ENCODE measurements at regions not wholly inside any gene's neighbourhood (a gene's known extent, or its start where the extent isn't known, plus 50 kb on each side); places are given as distances from the start of the nearest gene placed in this dataset.

GRCh38 chr6:137795501-137795900 is 71.6 kb upstream of the TNFAIP3 start:
- intact Hi-C loops (cut with DNase I; ENCODE audit: low total_unique reads) = no loop called here
- H3K27ac ChIP-seq = no peak overlapping the region
- TF ChIP-seq POLR2A (IDR thresholded peaks at IDR 0.05) = no peak
- TF ChIP-seq EP300 (IDR thresholded peaks at IDR 0.05) = no peak
- TF ChIP-seq CTCF (IDR thresholded peaks at IDR 0.05) = no peak
- no peak for TF ChIP-seq POLR2AphosphoS5 (IDR thresholded peaks at IDR 0.05)
- H3K4me3 ChIP-seq = no peak overlapping the region
- H3K36me3 ChIP-seq = no peaks in the 10 kb centered on the region
- DNase-seq = no peak
- peaks cover 0 to 48% (median 6%) of the 10 kb centered on the region in 4 donors for H3K4me1 ChIP-seq
- no peaks in the 10 kb centered on the region for H3K27me3 ChIP-seq
- WGBS, 5 donors = 84 to 96% (median 85%) methylated on average over 3 of the region's 3 CpGs
- H3K9me3 ChIP-seq = no peaks in the 10 kb centered on the region

DNA sequence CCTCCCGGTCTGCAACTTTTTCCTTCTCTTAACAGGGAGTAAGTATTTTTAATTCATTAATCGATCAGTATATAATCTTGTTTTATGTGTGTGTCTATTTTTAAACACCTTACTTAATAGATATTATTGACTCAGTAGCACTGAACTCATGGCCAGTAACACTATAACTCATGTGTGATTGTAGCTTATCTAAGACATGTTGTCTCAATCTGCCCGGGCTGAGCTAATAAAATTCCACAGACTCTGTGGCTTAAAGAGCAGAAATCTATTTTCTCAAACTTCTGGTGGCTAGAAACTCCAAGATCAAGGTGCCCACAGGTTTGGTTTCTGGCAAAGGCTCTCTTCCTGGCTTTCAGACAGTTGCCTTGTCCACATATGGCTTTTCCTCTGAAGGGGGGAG is 68.8 kb upstream of the TNFAIP3 start:
- WGBS, 5 donors = 36 to 57% (median 47%) methylated on average over 3 of the region's 3 CpGs
- H3K9me3 ChIP-seq = no peaks in the 10 kb centered on the region
- intact Hi-C loops (cut with DNase I; ENCODE audit: low total_unique reads) = no loop called here
- no peak overlapping the region for H3K4me3 ChIP-seq
- TF ChIP-seq EP300 (IDR thresholded peaks at IDR 0.05) (no peak), POLR2A (IDR thresholded peaks at IDR 0.05) (no peak), POLR2AphosphoS5 (IDR thresholded peaks at IDR 0.05) (no peak), CTCF (IDR thresholded peaks at IDR 0.05) (no peak)
- no peaks in the 10 kb centered on the region for H3K36me3 ChIP-seq
- no peak for DNase-seq
- peak overlapping the region in 1 of 5 donors; percentile 24 for H3K27ac ChIP-seq
- no peaks in the 10 kb centered on the region for H3K27me3 ChIP-seq
- peaks cover 0 to 39% (median 6%) of the 10 kb centered on the region in 4 donors for H3K4me1 ChIP-seq

DNA sequence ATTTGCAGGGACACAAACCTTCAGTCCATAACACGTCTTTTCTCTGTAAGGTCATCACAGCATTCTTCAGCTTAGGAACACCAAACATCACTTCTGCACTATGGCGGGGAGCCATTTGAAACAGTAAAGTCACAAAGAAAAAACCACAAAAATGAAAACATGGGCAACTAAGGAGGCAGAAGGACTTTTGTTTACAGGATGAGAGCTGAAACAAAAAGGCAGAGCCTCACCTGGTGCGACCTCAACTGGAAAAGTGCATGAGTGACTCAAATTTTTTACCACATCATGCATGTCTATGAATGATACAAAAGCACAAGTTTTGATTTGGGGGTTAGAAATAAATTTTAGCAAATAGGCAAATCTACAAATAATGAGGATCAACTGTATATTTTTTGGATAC is 68.2 kb upstream of the TNFAIP3 start:
- Histone ChIP-seq H3K27me3 (no peaks in the 10 kb centered on the region), H3K4me3 (no peak overlapping the region), H3K36me3 (no peaks in the 10 kb centered on the region), H3K4me1 (peaks cover 0 to 36% (median 7%) of the 10 kb centered on the region in 4 donors), H3K9me3 (no peaks in the 10 kb centered on the region), H3K27ac (no peak overlapping the region)
- no peak for TF ChIP-seq POLR2A (IDR thresholded peaks at IDR 0.05)
- TF ChIP-seq POLR2AphosphoS5 (IDR thresholded peaks at IDR 0.05) = no peak
- no peak for TF ChIP-seq CTCF (IDR thresholded peaks at IDR 0.05)
- TF ChIP-seq EP300 (IDR thresholded peaks at IDR 0.05) = no peak
- intact Hi-C loops (cut with DNase I; ENCODE audit: low total_unique reads) = no loop called here
- DNase-seq = no peak
- 68 to 90% (median 82%) methylated on average over 3 of the region's 3 CpGs for WGBS, 5 donors

DNA sequence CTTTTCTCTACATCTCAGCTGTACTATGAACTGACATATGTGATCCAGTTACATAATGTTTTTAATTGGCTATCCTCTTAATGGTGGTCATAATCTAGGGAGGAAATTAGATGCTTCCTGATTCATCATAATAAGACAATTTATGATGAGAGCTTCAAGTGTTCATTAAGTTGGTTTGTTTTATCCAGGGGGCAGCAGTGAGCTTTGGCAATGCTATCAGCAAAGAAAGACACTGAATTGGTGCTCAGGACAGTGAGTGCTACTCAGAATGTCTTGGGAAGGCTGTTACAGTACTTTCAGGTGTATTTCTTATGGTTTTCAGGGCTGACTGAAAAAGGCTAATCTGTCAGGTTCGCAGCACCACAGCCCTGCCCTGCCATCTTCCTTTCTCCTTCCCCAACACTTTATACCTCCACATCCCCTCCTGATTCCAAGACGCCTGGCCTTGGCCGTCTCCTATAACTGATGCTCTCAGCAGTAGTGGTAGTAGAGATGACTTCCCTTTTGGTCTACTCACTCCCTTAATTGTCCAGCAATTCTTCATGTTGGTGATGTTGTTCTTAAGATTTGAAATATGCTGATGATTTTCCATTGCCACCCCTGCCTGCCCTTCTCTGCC is 67.0 kb upstream of the TNFAIP3 start:
- H3K27me3 ChIP-seq = no peaks in the 10 kb centered on the region
- no peak overlapping the region for H3K4me3 ChIP-seq
- H3K9me3 ChIP-seq = no peaks in the 10 kb centered on the region
- WGBS, 5 donors = 92 to 98% (median 95%) methylated on average over 3 of the region's 3 CpGs
- TF ChIP-seq POLR2AphosphoS5 (IDR thresholded peaks at IDR 0.05) (no peak), CTCF (IDR thresholded peaks at IDR 0.05) (peak in 4 of 7 experiments; percentile 20 to 41 (median 33))
- peaks cover 0 to 32% (median 13%) of the 10 kb centered on the region in 4 donors for H3K4me1 ChIP-seq
- H3K36me3 ChIP-seq = no peaks in the 10 kb centered on the region
- peak in 1 of 2 donors; percentile 64 for DNase-seq
- intact Hi-C loops (cut with DNase I; ENCODE audit: low total_unique reads) = no loop called here
- H3K27ac ChIP-seq = no peak overlapping the region
